ENCODE measurements at regions not wholly inside any gene's neighbourhood (a gene's known extent, or its start where the extent isn't known, plus 50 kb on each side); places are given as distances from the start of the nearest gene placed in this dataset.

DNA sequence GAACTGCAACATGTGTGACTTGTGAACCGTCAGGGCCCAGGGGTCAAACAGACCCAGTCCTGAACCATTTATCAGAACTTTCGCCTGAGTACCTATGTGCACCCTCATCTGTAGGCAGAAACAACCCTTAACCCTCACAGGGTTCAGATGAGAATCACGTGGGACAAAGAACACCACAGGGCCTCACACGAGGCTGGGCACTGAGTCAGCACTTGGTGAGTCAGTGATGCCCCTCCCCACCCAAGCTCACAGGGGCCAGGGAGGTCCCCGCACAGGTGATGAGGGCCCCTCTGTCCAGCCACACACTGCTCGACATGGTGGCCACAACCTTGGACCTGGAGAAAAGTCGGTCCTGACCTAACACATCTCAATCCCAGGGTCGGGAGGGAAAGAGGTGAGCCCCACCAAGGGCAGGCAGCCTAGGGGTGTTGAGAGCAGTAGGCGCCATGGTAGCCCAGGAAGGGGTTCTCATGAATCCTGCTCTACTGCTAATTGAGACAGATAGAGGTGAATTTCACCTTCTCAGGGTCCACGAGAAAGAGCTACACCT lies 176.4 kb downstream of the SHANK2 start:
- H3K79me2 ChIP-seq (ENCODE audit: insufficient read depth, low read length), result no peaks in the 10 kb centered on the region
- H3K27ac ChIP-seq (ENCODE audit: low read depth, low read length), result no peak overlapping the region
- no peaks in the 10 kb centered on the region for H3K36me3 ChIP-seq (ENCODE audit: low read length)
- no peak for TF ChIP-seq EZH2phosphoT487 (conservative IDR thresholded peaks at IDR 0.05; ENCODE audit: low read length)
- TF ChIP-seq, protein P1, sequence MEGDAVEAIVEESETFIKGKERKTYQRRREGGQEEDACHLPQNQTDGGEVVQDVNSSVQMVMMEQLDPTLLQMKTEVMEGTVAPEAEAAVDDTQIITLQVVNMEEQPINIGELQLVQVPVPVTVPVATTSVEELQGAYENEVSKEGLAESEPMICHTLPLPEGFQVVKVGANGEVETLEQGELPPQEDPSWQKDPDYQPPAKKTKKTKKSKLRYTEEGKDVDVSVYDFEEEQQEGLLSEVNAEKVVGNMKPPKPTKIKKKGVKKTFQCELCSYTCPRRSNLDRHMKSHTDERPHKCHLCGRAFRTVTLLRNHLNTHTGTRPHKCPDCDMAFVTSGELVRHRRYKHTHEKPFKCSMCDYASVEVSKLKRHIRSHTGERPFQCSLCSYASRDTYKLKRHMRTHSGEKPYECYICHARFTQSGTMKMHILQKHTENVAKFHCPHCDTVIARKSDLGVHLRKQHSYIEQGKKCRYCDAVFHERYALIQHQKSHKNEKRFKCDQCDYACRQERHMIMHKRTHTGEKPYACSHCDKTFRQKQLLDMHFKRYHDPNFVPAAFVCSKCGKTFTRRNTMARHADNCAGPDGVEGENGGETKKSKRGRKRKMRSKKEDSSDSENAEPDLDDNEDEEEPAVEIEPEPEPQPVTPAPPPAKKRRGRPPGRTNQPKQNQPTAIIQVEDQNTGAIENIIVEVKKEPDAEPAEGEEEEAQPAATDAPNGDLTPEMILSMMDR (IDR thresholded peaks at IDR 0.05; ENCODE audit: insufficient read depth, low read length, poor library complexity, severe bottlenecking), result no peak
- H4K20me1 ChIP-seq (ENCODE audit: low read depth, low read length), result no peaks in the 10 kb centered on the region
- H3F3A ChIP-seq (ENCODE audit: insufficient read depth), result no peaks in the 10 kb centered on the region
- H3K9me2 ChIP-seq (replicated peaks; ENCODE audit: insufficient read depth, low read length), result no peaks in the 10 kb centered on the region
- no peak overlapping the region for H3K9ac ChIP-seq (ENCODE audit: low read length)
- no peaks in the 10 kb centered on the region for H3K9me3 ChIP-seq (ENCODE audit: insufficient read depth, low read length)
- H2AFZ ChIP-seq (ENCODE audit: low read depth, low read length, severe bottlenecking), result no peak overlapping the region
- no peak overlapping the region for H3K4me2 ChIP-seq (ENCODE audit: low read depth, low read length, poor library complexity, severe bottlenecking)
- no peak overlapping the region for H3K4me3 ChIP-seq (ENCODE audit: insufficient read depth, low read length, poor library complexity, severe bottlenecking)
- H3K27me3 ChIP-seq (ENCODE audit: low read length), result no peaks in the 10 kb centered on the region

DNA sequence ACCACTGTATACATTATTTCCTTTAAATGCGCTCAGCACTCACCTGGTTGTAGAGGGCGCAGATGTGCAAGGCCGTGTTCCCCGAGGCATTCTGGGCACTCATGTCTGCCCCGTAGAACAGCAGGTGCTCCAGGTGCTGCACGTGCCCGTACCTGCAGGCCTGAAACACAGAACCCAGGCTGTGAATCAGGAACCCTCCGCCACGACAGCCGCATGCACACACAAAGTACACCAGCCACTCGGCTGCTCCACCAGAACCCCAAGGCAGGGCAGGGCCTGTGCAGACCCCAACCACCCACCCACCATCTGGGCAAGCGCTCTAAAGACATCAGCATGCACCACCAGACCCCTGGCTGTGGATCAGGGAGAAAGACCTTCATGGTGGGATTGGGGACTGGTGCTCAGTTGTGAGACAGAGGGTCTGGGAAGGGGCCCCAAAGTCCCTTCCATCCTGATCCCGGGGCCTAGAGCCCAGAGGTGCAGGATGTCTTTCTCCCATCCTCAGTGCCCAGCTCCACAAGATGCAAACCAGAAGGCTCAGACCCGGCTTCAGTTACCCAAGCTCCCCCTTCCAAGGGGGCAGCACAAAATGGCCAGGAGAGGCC lies 177.2 kb downstream of the SHANK2 start:
- Histone ChIP-seq H3K27ac (ENCODE audit: low read depth, low read length) (no peak overlapping the region), H3K9me3 (ENCODE audit: insufficient read depth, low read length) (no peaks in the 10 kb centered on the region), H3K4me2 (ENCODE audit: low read depth, low read length, poor library complexity, severe bottlenecking) (no peak overlapping the region), H3K9ac (ENCODE audit: low read length) (no peak overlapping the region), H2AFZ (ENCODE audit: low read depth, low read length, severe bottlenecking) (no peak overlapping the region), H3F3A (ENCODE audit: insufficient read depth) (no peaks in the 10 kb centered on the region), H3K79me2 (ENCODE audit: insufficient read depth, low read length) (no peaks in the 10 kb centered on the region), H4K20me1 (ENCODE audit: low read depth, low read length) (no peaks in the 10 kb centered on the region), H3K4me3 (ENCODE audit: insufficient read depth, low read length, poor library complexity, severe bottlenecking) (no peak overlapping the region), H3K36me3 (ENCODE audit: low read length) (no peaks in the 10 kb centered on the region), H3K9me2 (replicated peaks; ENCODE audit: insufficient read depth, low read length) (no peaks in the 10 kb centered on the region), H3K27me3 (ENCODE audit: low read length) (no peaks in the 10 kb centered on the region)
- TF ChIP-seq EZH2phosphoT487 (conservative IDR thresholded peaks at IDR 0.05; ENCODE audit: low read length), result no peak
- TF ChIP-seq, protein P1 (IDR thresholded peaks at IDR 0.05; ENCODE audit: insufficient read depth, low read length, poor library complexity, severe bottlenecking), result no peak

DNA sequence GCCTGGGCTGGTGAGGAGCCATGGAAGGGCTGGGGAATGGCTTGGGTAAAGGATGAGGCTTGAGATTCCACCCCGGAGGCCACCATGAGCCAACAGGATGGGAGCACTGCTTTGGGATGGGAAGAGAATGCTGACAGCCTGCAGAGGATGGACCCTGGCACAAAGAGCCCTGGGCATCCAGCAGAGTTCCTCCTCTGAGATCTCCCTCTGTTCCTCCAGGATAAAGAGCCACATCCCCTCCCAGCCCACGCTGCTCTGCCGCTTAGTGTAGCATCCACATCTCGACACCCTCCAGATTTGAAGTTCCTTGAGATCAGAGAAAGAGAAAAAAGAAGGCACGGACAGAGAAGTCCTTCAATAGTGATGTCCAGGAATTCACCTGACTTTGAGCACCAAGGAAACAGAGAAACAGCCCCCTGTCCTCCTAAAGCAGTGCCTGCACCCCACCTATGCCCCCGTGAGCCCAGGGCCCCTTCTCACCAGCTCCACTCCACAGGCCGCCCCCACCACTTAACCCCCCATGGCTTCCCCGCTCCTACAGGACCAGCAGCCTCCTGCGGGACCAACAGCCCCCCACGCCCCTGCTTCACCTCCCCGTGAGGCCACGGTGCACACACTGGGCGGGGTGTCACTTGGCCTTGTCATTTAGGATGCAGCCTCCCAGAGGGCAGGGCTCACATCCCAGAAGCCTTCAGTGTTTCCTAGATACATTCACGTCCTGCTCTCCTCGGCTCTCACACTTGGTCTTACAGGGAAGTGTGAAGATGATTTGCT lies 180.5 kb downstream of the SHANK2 start:
- no peak overlapping the region for H3K27ac ChIP-seq (ENCODE audit: low read depth, low read length)

More for the DNA sequence above, 180.5 kb downstream of the SHANK2 start:
- Histone ChIP-seq H3K4me3 (ENCODE audit: insufficient read depth, low read length, poor library complexity, severe bottlenecking) (no peak overlapping the region), H3K79me2 (ENCODE audit: insufficient read depth, low read length) (no peaks in the 10 kb centered on the region), H3K9me2 (replicated peaks; ENCODE audit: insufficient read depth, low read length) (no peaks in the 10 kb centered on the region), H2AFZ (ENCODE audit: low read depth, low read length, severe bottlenecking) (no peak overlapping the region), H3K9ac (ENCODE audit: low read length) (no peak overlapping the region), H3F3A (ENCODE audit: insufficient read depth) (no peaks in the 10 kb centered on the region), H3K36me3 (ENCODE audit: low read length) (no peaks in the 10 kb centered on the region), H3K9me3 (ENCODE audit: insufficient read depth, low read length) (no peaks in the 10 kb centered on the region), H4K20me1 (ENCODE audit: low read depth, low read length) (no peaks in the 10 kb centered on the region), H3K27me3 (ENCODE audit: low read length) (no peaks in the 10 kb centered on the region), H3K4me2 (ENCODE audit: low read depth, low read length, poor library complexity, severe bottlenecking) (no peak overlapping the region)
- TF ChIP-seq EZH2phosphoT487 (conservative IDR thresholded peaks at IDR 0.05; ENCODE audit: low read length), result no peak
- TF ChIP-seq, protein P1 (IDR thresholded peaks at IDR 0.05; ENCODE audit: insufficient read depth, low read length, poor library complexity, severe bottlenecking), result no peak
